ENCODE measurements at regions not wholly inside any gene's neighbourhood (a gene's known extent, or its start where the extent isn't known, plus 50 kb on each side); places are given as distances from the start of the nearest gene placed in this dataset.

DNA sequence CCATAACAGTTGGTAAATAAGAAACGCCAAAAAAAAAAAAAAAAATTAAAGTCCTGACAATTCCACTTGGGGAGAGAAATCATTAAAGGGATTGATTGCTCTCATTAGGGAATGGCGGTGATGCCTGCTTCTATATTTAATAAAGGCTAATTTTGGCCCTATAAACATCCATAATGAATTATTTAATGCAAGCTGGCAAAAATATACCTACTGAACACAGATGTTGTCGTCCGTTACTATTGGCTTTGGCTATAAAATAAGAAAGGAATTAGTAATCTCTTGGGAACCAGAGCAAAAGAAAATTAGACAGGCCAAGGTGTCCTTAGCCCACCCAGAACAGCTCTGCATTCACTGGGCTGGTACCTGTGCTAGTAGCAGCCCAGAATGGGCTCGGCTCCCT lies 717.3 kb downstream of the DIAPH3 start:
- Histone ChIP-seq H3K27ac (no peak overlapping the region), H3K36me3 (no peaks in the 10 kb centered on the region), H3K4me1 (ENCODE audit: control insufficient read depth in 1 of 2, low read depth in 2 of 2) (no peaks in the 10 kb centered on the region), H3K27me3 (replicated peaks; ENCODE audit: insufficient read depth) (no peaks in the 10 kb centered on the region), H3K9me3 (no peaks in the 10 kb centered on the region), H3K4me3 (no peak overlapping the region)
- TF ChIP-seq, protein P1, sequence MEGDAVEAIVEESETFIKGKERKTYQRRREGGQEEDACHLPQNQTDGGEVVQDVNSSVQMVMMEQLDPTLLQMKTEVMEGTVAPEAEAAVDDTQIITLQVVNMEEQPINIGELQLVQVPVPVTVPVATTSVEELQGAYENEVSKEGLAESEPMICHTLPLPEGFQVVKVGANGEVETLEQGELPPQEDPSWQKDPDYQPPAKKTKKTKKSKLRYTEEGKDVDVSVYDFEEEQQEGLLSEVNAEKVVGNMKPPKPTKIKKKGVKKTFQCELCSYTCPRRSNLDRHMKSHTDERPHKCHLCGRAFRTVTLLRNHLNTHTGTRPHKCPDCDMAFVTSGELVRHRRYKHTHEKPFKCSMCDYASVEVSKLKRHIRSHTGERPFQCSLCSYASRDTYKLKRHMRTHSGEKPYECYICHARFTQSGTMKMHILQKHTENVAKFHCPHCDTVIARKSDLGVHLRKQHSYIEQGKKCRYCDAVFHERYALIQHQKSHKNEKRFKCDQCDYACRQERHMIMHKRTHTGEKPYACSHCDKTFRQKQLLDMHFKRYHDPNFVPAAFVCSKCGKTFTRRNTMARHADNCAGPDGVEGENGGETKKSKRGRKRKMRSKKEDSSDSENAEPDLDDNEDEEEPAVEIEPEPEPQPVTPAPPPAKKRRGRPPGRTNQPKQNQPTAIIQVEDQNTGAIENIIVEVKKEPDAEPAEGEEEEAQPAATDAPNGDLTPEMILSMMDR (IDR thresholded peaks at IDR 0.05), result no peak
- DNase-seq (ENCODE audit: low spot score), result no peak
- no peak for ATAC-seq (ENCODE audit: insufficient number of reproducible peaks, low FRiP score, low read depth)

- TF ChIP-seq, protein P1 (IDR thresholded peaks at IDR 0.05), result no peak
- no peaks in the 10 kb centered on the region for H3K4me1 ChIP-seq (ENCODE audit: control insufficient read depth in 1 of 2, low read depth in 2 of 2)
- H3K27me3 ChIP-seq (replicated peaks; ENCODE audit: insufficient read depth), result no peaks in the 10 kb centered on the region
- no peaks in the 10 kb centered on the region for H3K36me3 ChIP-seq
- DNase-seq (ENCODE audit: low spot score) (no peak), ATAC-seq (ENCODE audit: insufficient number of reproducible peaks, low FRiP score, low read depth) (no peak)
- no peaks in the 10 kb centered on the region for H3K9me3 ChIP-seq
- no peak overlapping the region for H3K27ac ChIP-seq
- H3K4me3 ChIP-seq, result no peak overlapping the region
These were observed 716.7 kb downstream of the DIAPH3 start for GRCh38 chr13:59447031-59447430.

DNA sequence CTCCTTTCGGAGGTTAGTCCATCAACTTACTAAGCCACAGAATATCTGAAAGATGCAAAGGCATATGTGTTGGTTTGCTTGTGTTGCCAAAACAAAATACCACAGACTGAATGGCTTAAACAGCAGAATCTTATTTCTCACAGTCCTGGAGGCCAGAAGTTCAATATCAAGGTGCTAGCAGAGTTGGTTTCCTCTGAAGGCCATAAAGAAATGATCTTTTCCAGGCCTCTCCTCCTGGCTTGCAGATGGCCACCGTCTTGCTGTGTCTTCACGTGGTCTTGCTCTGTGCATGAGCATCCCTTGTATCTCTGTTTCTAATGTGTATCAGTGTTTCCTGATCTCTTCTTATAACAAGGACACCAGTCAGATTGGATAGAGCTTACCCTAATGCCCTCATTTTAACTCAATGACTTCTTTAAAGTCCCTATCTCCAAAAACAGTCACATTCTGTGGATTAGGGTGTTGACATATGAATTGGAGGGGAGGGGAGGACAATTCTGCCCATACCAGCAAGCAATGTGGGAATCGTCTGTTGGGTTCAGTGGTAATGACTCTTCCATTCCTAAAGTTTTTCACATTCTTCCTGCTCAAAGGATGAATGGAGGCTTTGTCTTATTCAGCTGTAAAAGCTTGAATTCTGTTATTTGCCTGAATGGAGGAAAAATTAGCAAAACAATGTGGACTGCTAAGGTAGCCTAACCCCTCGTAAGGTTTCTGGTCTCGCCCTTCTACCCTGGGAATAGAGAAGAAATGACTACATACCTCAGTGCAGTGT lies 715.7 kb downstream of the DIAPH3 start:
- Histone ChIP-seq H3K36me3 (no peaks in the 10 kb centered on the region), H3K27me3 (replicated peaks; ENCODE audit: insufficient read depth) (no peaks in the 10 kb centered on the region), H3K9me3 (no peaks in the 10 kb centered on the region), H3K27ac (no peak overlapping the region), H3K4me3 (no peak overlapping the region), H3K4me1 (ENCODE audit: control insufficient read depth in 1 of 2, low read depth in 2 of 2) (no peaks in the 10 kb centered on the region)
- TF ChIP-seq, protein P1 (IDR thresholded peaks at IDR 0.05), result no peak
- ATAC-seq (ENCODE audit: insufficient number of reproducible peaks, low FRiP score, low read depth), result no peak
- no peak for DNase-seq (ENCODE audit: low spot score)

GRCh38 chr13:59449750-59450149 lies 714.0 kb downstream of the DIAPH3 start:
- no peak overlapping the region for H3K4me3 ChIP-seq
- ATAC-seq (ENCODE audit: insufficient number of reproducible peaks, low FRiP score, low read depth) (no peak), DNase-seq (ENCODE audit: low spot score) (no peak)
- H3K4me1 ChIP-seq (ENCODE audit: control insufficient read depth in 1 of 2, low read depth in 2 of 2), result no peaks in the 10 kb centered on the region
- H3K27me3 ChIP-seq (replicated peaks; ENCODE audit: insufficient read depth), result no peaks in the 10 kb centered on the region
- no peak overlapping the region for H3K27ac ChIP-seq
- H3K9me3 ChIP-seq, result no peaks in the 10 kb centered on the region
- TF ChIP-seq, protein P1 (IDR thresholded peaks at IDR 0.05), result no peak
- no peaks in the 10 kb centered on the region for H3K36me3 ChIP-seq

DNA sequence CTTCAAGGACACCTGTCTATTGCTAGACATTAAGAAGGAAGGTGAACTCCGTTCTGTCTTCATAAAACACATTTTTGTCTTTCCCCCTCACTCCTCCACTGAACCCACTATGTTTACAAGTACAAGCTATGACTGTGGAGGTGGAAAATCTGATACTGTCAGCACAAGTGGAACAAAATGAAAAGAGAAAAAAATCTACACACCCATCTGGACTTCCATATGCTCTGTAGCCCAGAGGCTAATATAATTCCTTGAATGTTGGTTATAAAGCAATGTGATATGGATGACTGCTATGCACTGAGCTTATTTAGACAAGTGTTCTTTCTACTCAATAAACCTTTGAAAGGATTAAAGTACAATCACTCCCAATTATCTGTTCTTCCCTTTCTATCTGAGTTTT lies 713.5 kb downstream of the DIAPH3 start:
- no peaks in the 10 kb centered on the region for H3K4me1 ChIP-seq (ENCODE audit: control insufficient read depth in 1 of 2, low read depth in 2 of 2)
- DNase-seq (ENCODE audit: low spot score), result no peak
- TF ChIP-seq, protein P1 (IDR thresholded peaks at IDR 0.05), result no peak
- H3K36me3 ChIP-seq, result no peaks in the 10 kb centered on the region
- H3K9me3 ChIP-seq, result no peaks in the 10 kb centered on the region
- no peaks in the 10 kb centered on the region for H3K27me3 ChIP-seq (replicated peaks; ENCODE audit: insufficient read depth)
- ATAC-seq (ENCODE audit: insufficient number of reproducible peaks, low FRiP score, low read depth), result no peak
- no peak overlapping the region for H3K4me3 ChIP-seq
- H3K27ac ChIP-seq, result no peak overlapping the region

Measured in thoracic aorta (tissue), 2 donors.